DMS153 (cell line): ENCODE measurements at regions not wholly inside any gene's neighbourhood (a gene's known extent, or its start where the extent isn't known, plus 50 kb on each side); places are given as distances from the start of the nearest gene placed in this dataset.

ENCODE experiments used
- DNase-seq: peaks from one replicate; lab custom pipeline; 2025; lab: John Stamatoyannopoulos, UW

DNA sequence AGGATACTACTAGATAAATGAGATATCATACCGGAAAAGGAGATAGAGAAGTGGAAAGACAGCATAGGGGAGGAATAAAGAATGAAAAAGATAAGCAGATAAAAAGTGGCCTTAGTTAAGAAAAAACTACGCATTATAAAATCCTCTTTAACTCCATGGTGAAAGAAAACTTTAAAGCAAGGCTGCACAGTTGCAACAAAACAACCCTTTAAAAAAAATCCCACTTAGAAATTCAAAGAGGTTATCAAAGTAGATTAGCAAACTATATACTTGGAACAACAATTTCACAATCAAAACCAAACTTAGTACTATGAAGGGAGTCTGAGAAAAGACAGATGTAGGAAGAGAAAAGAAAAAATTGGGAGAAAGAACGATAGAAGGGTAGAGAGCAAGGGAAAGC, 133.4 kb upstream of the OSR1 start:
- no peak for DNase-seq

DNA sequence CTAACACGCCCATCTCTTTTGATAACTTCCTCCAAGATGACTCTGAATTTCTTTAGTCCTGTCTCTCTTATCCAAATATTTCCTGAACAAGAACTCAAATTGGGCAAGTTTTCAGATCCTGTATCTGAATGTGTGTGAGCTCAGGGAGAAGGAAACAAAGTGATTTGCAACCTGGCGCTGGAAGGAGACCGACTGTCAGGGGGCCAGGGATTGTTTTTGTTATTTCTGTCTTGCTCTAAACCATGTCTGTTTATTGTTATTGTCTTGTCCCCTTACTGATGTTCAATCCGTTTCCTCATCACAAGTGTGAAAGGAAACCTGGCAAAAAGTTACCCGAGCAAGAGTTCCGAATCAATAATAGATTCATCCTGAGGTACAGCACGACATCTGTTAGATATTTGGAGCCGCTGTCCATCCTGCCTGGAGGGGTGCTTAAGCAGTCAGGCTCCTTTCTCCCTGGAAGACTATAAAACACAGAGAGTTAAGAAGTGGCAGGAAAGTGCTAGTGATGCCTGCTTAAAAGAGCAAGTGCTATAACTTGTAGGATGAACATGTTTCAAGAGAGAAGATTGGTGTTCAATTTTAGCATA, 132.5 kb upstream of the OSR1 start:
- DNase-seq = no peak

DNA sequence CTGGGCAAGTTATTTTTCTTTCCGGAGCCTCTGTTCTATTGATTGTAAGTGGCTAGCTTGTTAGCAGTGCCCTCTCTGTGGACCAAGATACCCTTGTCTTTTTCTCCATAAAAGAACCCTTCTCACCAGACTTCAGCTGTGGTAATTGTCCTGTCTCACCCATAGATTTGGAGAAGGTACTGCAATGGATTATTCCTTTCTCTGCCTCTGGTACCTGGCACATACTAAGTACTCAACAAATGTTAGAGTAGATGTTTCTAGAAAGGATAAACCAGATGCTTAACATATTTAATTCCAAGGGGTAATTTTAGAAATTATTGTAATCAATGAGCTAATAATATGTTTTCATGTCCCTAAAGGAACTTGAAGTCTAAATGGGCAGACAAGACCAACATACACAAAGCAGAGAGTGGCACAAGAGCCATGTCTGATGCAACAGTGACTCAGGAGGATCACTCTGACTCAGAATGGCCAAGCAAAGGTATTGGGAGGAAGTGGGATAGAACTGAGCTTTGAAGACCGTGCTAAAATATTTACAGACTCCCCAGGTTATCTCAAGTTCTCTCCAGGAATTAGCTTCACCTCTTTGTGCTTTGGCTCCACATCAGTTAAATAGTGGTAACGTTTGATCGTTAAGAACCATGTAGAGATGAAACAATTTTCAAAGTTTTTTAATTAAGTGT, 129.7 kb upstream of the OSR1 start:
- DNase-seq = no peak

DNA sequence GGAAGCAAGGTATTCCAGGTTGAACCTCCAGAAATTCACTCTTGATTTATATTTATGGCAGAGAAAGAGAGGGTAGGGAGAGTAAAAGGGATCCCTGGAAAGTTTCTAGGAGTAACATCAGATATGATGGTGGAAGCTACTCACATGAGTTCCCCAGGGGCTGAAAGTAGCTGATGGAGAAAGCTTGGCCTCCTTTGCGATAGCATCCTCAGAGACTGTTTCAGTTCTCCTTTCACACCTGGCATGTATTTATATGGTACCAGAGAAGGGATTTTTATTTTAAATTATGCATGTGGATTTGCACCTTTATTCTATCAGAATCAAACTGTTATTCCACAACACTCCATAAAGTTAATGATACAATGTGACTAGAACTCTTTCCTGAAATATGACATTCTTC, 126.3 kb upstream of the OSR1 start:
- no peak for DNase-seq

- DNase-seq = no peak
These were observed 122.2 kb upstream of the OSR1 start for GRCh38 chr2:19480673-19481072.

DNA sequence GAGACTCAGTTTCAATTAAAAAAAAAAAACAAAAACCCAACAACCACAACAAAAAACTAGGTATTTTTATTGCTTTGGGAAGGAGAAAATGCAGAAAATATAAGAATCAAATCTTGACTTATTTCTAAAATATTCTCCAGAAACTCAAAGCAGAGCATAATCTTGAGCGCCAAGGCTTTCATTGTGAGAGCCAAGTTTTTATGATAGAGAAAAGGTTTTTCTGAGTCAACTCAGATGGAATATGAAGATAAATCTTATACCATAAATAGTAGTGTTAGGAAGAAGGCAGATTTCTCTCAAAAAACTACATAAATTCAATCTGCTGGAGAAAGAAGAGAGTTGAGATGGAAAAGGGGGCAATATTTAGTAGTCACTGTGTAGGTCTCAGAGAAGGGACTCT, 121.2 kb upstream of the OSR1 start:
- no peak for DNase-seq

DNA sequence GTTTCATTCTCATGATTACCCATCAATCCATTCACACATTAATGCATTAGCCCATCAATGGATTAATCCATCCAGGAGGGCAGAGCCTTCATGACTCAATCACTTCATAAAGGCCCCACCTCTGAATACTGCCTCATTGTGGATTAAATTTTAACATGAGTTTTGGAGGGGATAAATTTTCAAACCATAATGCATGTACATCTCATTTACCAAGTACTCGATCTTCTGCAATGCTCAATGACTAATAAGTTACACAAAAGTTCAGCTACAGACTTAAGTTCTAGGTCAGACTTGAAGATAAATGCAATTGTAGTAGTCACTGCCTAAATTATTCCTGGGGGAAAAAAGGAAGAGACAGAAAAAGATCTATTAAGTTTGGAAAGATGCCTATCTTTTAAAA, 120.0 kb upstream of the OSR1 start:
- no peak for DNase-seq

- peak; percentile 7 for DNase-seq
These were observed 117.9 kb upstream of the OSR1 start for GRCh38 chr2:19476327-19476726.

- DNase-seq = no peak
These were observed 115.7 kb upstream of the OSR1 start for GRCh38 chr2:19474128-19474527.

DNA sequence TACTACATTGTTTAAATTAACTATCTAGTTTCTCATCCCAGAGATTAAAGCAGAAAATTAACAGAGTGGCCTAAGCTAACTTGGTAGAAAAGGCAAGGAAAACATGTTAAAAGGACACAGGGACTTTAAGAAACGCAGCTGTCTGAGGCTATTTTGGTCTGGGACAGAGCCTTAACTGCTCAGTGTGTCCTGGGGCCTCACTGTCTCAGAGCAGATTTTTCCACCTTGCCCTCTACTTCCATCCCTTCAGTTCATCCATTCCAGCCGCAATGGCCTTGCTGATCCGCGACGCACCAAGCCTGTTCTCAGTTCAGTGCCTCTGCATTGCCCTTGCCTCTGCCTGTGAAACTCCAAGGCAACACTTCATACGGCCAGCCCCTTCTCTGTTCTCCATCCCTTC, 114.9 kb upstream of the OSR1 start:
- no peak for DNase-seq

- DNase-seq = no peak
These were observed 114.1 kb upstream of the OSR1 start for GRCh38 chr2:19472391-19472978.

GRCh38 chr2:19471491-19471890, 113.1 kb upstream of the OSR1 start:
- DNase-seq = no peak

DNA sequence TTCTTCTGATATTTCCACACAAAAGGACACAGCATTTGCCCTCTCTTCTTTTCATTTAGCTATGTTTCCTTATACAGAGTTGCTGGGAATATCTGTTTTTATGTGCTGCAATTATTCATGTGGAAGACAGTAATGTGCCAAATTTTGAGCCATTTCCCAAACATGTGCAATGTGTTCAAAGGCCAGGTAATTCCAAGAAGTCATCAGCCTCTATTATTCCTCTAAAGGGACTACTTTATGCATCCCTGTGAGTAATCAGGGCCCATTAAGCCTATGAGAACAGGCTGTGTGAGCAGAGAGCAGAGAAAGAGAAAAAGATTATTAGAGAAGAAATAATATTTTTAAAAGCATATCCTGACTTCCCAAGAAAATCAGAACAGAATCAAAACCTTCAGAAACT, 107.6 kb upstream of the OSR1 start:
- no peak for DNase-seq

- no peak for DNase-seq
These were observed 103.8 kb upstream of the OSR1 start for GRCh38 chr2:19462256-19462645.

DNA sequence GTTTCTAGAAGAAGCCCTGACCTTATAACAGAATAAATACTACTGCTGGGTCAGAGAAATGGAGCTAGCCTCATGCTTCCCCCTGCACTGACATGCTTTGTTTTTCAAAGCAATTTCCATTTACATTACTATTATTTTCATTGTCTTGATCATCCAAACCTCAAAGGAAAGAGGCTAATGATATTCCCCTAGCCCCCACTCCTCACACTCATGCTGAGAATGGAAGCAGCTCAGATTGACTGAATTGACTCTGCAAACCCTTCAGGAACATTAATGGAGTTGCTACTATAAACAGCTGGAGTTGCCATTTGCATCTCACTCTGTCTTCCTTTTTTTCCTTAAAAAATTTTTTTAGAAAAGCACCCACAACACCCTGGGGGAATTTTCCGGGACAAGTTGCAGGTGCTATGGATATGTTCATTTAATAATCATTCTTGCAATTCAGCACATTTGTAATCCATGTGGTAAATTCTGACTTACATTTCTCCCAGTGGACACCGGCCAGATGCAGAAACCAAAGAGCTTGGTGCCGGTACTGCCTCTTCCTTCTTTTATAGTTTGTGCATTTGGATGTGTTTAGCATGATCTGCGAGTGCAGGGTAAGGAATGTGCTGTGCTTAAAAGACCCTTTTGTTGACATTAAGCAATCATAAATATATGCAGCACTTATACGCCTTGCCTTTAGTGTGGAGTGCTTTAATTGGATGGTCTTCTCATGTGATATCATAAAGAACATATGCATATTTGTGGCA, 103.3 kb upstream of the OSR1 start:
- DNase-seq = no peak

- no peak for DNase-seq
These were observed 102.3 kb upstream of the OSR1 start for GRCh38 chr2:19460761-19461160.

GRCh38 chr2:19458427-19459003, 100.1 kb upstream of the OSR1 start:
- no peak for DNase-seq

GRCh38 chr2:19457809-19458208, 99.4 kb upstream of the OSR1 start:
- no peak for DNase-seq

GRCh38 chr2:19456705-19457309, 98.4 kb upstream of the OSR1 start:
- no peak for DNase-seq

DNA sequence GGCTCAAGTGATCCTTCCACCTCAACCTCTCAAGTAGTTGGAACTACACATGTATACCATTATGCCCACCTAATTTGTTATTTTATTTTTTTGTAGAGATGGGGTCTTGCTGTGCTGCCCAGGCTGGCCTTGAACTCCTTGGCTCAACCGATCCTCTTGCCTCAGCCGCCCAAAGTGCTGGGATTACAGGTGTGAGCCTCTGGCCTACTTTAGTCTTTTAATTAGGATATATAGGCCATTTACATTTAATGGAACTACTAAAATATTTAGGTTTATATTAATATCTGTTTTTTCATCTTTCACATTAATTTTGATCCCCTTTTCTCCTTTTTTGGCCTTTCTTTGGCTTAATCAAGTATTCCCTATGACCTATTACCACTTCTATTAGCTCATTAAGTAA, 95.7 kb upstream of the OSR1 start:
- no peak for DNase-seq

- no peak for DNase-seq
These were observed 84.3 kb upstream of the OSR1 start for GRCh38 chr2:19442731-19443130.

DNA sequence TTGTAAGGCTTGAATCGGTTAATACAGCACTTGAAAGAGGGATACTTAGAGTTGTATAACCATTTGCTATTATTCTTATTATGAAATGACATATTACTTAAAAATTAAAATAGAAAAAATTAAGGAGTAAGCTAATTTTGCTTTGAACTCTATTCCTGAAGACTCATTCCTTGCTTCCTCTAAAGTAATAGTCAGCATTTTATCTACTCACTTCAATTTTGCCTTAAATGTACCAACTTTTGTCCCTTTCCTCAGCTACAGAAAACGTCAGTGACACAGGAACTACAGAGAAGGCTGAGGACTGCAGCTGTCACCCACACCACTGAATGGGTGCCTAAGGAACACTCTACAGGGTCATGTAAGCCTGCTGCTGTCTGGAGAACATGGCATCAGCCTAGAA, 80.7 kb upstream of the OSR1 start:
- DNase-seq = no peak
